BLaER1 (cell line): ENCODE measurements at regions not wholly inside any gene's neighbourhood (a gene's known extent, or its start where the extent isn't known, plus 50 kb on each side); places are given as distances from the start of the nearest gene placed in this dataset.
"Not testable (repeated sequence)": the region's sequence is repeated elsewhere in the genome, so short reads cannot be mapped to it uniquely, and the experiment has no call there.

ENCODE experiments used
- H3K27ac ChIP-seq: shearing (Covaris generic); formaldehyde crosslinking; 2 replicates; pipeline ENCODE4 v1.8.1; 2022
- H3K27me3 ChIP-seq: shearing (Covaris generic); formaldehyde crosslinking; 2 replicates; pipeline ENCODE4 v1.8.1; 2022
- H3K36me3 ChIP-seq: shearing (Covaris generic); formaldehyde crosslinking; 2 replicates; pipeline ENCODE4 v1.8.1; 2022
- H3K4me1 ChIP-seq: shearing (Covaris generic); formaldehyde crosslinking; 2 replicates; pipeline ENCODE4 v1.8.1; 2022
- H3K4me2 ChIP-seq: shearing (Covaris generic); formaldehyde crosslinking; 2 replicates; pipeline ENCODE4 v1.8.1; 2022
- H3K4me3 ChIP-seq: shearing (Covaris generic); formaldehyde crosslinking; 2 replicates; pipeline ENCODE4 v1.8.1; 2022
- H3K9ac ChIP-seq: shearing (Covaris generic); formaldehyde crosslinking; 2 replicates; pipeline ENCODE4 v1.8.1; 2022
- H3K9me3 ChIP-seq: shearing (Covaris generic); formaldehyde crosslinking; 2 replicates; pipeline ENCODE4 v1.8.1; 2022
- H4K20me1 ChIP-seq: shearing (Covaris generic); formaldehyde crosslinking; 2 replicates; pipeline ENCODE4 v1.8.1; 2022
- Cebpa-rat ChIP-seq: shearing (Covaris generic); IDR thresholded peaks from 2 replicates; pipeline ENCODE4 v1.8.1; 2022

- no peak for TF ChIP-seq Cebpa-rat
- no peaks in the 10 kb centered on the region for H4K20me1 ChIP-seq
- no peak overlapping the region for H3K4me2 ChIP-seq
- no peak overlapping the region for H3K9ac ChIP-seq
- H3K27ac ChIP-seq, result no peak overlapping the region
- peaks cover 6% of the 10 kb centered on the region for H3K9me3 ChIP-seq
- no peaks in the 10 kb centered on the region for H3K4me1 ChIP-seq
- H3K36me3 ChIP-seq, result no peaks in the 10 kb centered on the region
- no peaks in the 10 kb centered on the region for H3K27me3 ChIP-seq
- H3K4me3 ChIP-seq, result no peak overlapping the region
Measured at GRCh38 chr3:87835236-87835635, 223.6 kb downstream of the CGGBP1 start.

DNA sequence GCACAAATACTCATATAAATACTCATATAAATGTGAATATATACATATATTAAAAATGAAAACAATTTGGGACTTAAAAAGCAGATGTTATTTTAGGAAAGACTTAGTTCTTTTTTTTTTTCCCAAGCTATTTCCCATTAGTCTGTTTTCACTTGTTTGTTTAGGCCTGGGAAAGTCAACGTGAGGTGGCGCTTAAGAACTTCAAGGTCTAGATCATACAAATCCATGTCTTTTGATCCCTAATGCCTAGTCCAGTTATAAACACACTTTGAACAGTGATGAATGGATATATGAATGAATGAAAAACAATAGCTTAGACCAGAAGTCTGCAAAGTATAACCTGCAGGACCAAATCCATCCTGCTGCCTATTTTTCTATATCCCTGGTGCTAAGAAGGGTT, 224.5 kb downstream of the CGGBP1 start:
- no peak overlapping the region for H3K9ac ChIP-seq
- no peak overlapping the region for H3K27ac ChIP-seq
- no peaks in the 10 kb centered on the region for H3K36me3 ChIP-seq
- no peaks in the 10 kb centered on the region for H3K27me3 ChIP-seq
- no peaks in the 10 kb centered on the region for H4K20me1 ChIP-seq
- no peak overlapping the region for H3K4me2 ChIP-seq
- TF ChIP-seq Cebpa-rat, result no peak
- H3K4me3 ChIP-seq, result no peak overlapping the region
- H3K9me3 ChIP-seq, result peaks cover 3% of the 10 kb centered on the region
- H3K4me1 ChIP-seq, result no peaks in the 10 kb centered on the region

DNA sequence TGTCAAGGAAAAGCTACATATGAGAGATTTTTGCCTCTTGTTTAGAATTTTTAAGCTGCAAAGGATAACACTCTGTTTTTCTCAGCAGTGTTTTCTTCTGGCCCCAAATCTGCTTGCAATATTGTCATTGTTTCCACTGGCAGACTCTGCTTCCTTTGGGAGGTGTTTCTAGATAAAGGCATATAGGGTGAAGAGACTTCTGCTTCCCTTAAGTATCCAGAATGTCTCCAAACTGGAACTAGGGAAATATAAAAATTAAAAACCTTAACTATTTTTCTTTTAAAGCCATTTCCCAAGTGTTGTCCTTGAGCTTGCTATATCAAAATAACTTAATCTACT, 225.8 kb downstream of the CGGBP1 start:
- Histone ChIP-seq H4K20me1 (no peaks in the 10 kb centered on the region), H3K9me3 (no peaks in the 10 kb centered on the region), H3K4me1 (no peaks in the 10 kb centered on the region), H3K9ac (no peak overlapping the region), H3K27ac (no peak overlapping the region), H3K4me2 (no peak overlapping the region), H3K4me3 (no peak overlapping the region), H3K36me3 (no peaks in the 10 kb centered on the region), H3K27me3 (no peaks in the 10 kb centered on the region)
- no peak for TF ChIP-seq Cebpa-rat

- Histone ChIP-seq H3K9ac (no peak overlapping the region), H3K9me3 (no peaks in the 10 kb centered on the region), H3K4me2 (no peak overlapping the region), H3K36me3 (no peaks in the 10 kb centered on the region), H3K4me1 (no peaks in the 10 kb centered on the region; the same call in 1 of the 2 replicates), H3K27ac (no peak overlapping the region), H4K20me1 (no peaks in the 10 kb centered on the region), H3K4me3 (no peak overlapping the region), H3K27me3 (no peaks in the 10 kb centered on the region)
- TF ChIP-seq Cebpa-rat, result no peak
Measured at GRCh38 chr3:87828046-87828445, 230.8 kb downstream of the CGGBP1 start.

GRCh38 chr3:87822563-87822962, 236.2 kb downstream of the CGGBP1 start:
- no peak for TF ChIP-seq Cebpa-rat
- Histone ChIP-seq H3K9ac (no peak overlapping the region), H3K27ac (no peak overlapping the region), H3K4me3 (no peak overlapping the region), H3K36me3 (no peaks in the 10 kb centered on the region), H3K9me3 (no peaks in the 10 kb centered on the region), H3K27me3 (no peaks in the 10 kb centered on the region), H3K4me2 (no peak overlapping the region), H3K4me1 (no peaks in the 10 kb centered on the region), H4K20me1 (no peaks in the 10 kb centered on the region)

GRCh38 chr3:87813503-87813902, 245.3 kb downstream of the CGGBP1 start:
- H3K4me1 ChIP-seq, H3K27ac ChIP-seq, H3K27me3 ChIP-seq, H4K20me1 ChIP-seq, H3K9ac ChIP-seq, H3K9me3 ChIP-seq, H3K36me3 ChIP-seq, H3K4me2 ChIP-seq, H3K4me3 ChIP-seq: not testable (repeated sequence)

DNA sequence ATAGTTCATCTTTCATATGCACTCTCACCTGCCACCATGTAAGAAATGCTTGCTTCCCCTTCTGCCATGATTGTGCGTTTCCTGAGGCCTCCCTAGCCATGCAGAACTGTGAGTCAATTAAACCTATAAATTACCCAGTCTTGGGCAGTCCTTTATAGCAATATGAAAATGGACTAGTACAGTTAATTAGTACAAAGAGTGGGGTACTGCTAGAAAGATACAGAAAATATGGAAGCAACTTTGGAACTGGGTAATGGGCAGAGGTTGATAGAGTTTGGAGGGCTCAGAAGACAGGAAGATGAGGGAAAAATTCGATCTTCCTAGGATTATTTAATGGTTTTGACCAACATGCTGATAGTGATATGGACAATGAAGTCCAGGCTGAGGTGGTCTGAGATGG, 246.9 kb downstream of the CGGBP1 start:
- Histone ChIP-seq H3K36me3 (no peaks in the 10 kb centered on the region), H3K4me1 (no peaks in the 10 kb centered on the region), H3K27ac (no peak overlapping the region), H3K9ac (no peak overlapping the region), H4K20me1 (no peaks in the 10 kb centered on the region), H3K4me3 (no peak overlapping the region), H3K4me2 (no peak overlapping the region), H3K9me3 (peaks cover 5% of the 10 kb centered on the region), H3K27me3 (no peaks in the 10 kb centered on the region)
- TF ChIP-seq Cebpa-rat, result no peak

DNA sequence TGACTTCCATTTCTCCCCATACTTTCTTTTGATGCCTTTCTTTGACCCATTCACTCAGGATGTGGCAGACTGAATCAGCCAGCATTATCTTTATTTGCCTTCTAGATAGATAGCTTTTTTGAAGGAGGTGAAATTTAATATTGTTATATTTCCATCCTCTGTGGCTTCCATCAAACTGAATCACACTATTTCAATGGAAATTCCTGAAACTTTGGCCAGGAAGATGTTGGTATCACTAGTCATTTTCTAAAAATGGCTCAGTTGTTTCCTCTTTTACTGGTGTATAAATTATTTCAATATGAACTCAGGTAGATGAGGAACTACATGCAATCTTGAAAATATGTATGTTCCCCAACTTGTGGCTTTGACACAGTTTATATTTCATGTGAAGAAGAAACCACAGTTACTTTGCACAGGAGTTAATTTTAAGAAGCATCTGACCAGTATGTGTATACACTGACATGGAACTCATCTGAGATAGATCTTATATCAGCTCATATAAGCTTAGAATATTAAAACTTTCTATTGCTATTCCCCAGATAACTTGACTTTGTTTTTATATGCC, 248.3 kb downstream of the CGGBP1 start:
- Histone ChIP-seq H3K4me3 (no peak overlapping the region), H3K27ac (no peak overlapping the region), H3K9ac (no peak overlapping the region), H3K4me2 (no peak overlapping the region), H3K9me3 (peaks cover 5% of the 10 kb centered on the region), H3K36me3 (no peaks in the 10 kb centered on the region), H3K27me3 (no peaks in the 10 kb centered on the region), H4K20me1 (no peaks in the 10 kb centered on the region), H3K4me1 (no peaks in the 10 kb centered on the region)
- TF ChIP-seq Cebpa-rat, result no peak

DNA sequence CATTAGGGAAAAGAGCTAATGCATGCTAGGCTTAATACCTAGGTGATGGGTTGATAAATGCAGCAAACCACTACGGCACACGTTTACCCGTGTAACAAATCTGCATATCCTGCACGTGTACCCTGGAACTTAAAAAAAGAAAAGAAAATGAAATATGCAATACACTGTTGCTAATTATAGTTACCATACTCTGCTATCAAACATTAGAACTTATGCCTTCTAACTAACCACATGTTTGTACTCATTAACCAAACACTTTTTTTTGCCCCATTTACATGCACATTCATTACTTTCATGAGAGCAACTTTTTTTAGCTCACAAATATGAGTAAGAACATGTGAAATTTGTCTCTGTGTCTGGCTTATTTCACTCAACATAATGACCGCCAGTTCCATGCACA, 253.1 kb downstream of the CGGBP1 start:
- H3K27me3 ChIP-seq, result no peaks in the 10 kb centered on the region
- no peak for TF ChIP-seq Cebpa-rat
- H3K9ac ChIP-seq, result no peak overlapping the region
- no peaks in the 10 kb centered on the region for H4K20me1 ChIP-seq
- H3K9me3 ChIP-seq, result no peaks in the 10 kb centered on the region
- H3K4me1 ChIP-seq, result no peaks in the 10 kb centered on the region
- no peak overlapping the region for H3K4me2 ChIP-seq
- no peak overlapping the region for H3K4me3 ChIP-seq
- H3K27ac ChIP-seq, result no peak overlapping the region
- no peaks in the 10 kb centered on the region for H3K36me3 ChIP-seq

- no peak overlapping the region for H3K9ac ChIP-seq
- H4K20me1 ChIP-seq, result no peaks in the 10 kb centered on the region
- no peak overlapping the region for H3K27ac ChIP-seq
- H3K4me3 ChIP-seq, result no peak overlapping the region
- H3K36me3 ChIP-seq, result no peaks in the 10 kb centered on the region
- no peak for TF ChIP-seq Cebpa-rat
- no peaks in the 10 kb centered on the region for H3K27me3 ChIP-seq
- H3K9me3 ChIP-seq, result no peaks in the 10 kb centered on the region
- no peak overlapping the region for H3K4me2 ChIP-seq
- peaks cover 9% of the 10 kb centered on the region for H3K4me1 ChIP-seq
Measured at GRCh38 chr3:87801409-87801808, 257.4 kb downstream of the CGGBP1 start.

DNA sequence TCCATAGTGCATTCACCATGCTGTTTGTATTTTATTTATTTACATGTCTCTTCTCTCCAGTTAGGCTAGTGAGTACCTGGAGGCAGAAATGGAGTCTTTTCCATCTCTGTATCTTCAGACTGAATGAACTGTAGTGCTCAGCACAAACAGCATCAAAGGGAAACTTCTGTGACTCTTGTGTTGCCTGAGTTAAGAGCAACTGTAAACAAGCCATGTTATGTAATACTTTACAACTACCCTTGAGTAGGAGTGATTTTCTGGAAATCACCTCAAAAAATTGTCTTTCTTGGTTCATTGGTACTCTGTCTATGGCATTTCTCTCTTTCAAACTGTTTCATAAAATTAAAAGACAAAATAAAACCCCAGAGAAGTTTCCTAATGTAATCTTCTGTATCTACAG, 258.3 kb downstream of the CGGBP1 start:
- Histone ChIP-seq H3K4me1 (peaks cover 13% of the 10 kb centered on the region), H3K36me3 (no peaks in the 10 kb centered on the region), H3K27ac (no peak overlapping the region), H3K4me3 (no peak overlapping the region), H3K9me3 (no peaks in the 10 kb centered on the region), H3K27me3 (peaks cover 5% of the 10 kb centered on the region; the same call in 1 of the 2 replicates), H4K20me1 (no peaks in the 10 kb centered on the region), H3K9ac (no peak overlapping the region), H3K4me2 (no peak overlapping the region)
- no peak for TF ChIP-seq Cebpa-rat
